ENCODE measurements at regions not wholly inside any gene's neighbourhood (a gene's known extent, or its start where the extent isn't known, plus 50 kb on each side); places are given as distances from the start of the nearest gene placed in this dataset.

DNA sequence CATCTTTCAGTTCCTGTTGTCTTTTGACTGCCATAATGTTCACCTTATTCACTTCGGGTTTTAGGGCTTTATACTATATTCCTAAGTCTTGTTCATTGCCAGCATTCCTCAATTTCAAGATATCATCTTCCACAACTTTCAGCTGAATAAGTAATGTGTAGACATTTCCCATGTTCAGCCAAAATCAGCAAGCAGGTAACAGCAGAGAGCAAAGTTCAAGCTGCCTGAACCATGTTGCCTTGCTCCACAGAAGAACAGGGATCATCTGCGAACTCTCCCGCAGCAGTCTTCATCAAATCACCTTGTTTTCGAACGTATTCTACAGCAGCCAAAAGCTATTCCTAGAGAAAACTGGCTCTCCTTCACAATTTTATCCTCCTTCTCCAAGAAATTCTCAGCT lies 95.3 kb upstream of the CCDC112 start:
- no peaks in the 10 kb centered on the region for H3K27me3 ChIP-seq (ENCODE audit: control insufficient read depth, insufficient read depth, low read length)
- in situ Hi-C loops (cut with MboI; ENCODE audit: low sequenced_read_pairs): no loop called here
- H4K8ac ChIP-seq (ENCODE audit: low read depth in 2 of 2, low read length in 2 of 2): no peak overlapping the region
- ATAC-seq (ENCODE audit: low read depth) (no peak), DNase-seq (no peak)
- no peak overlapping the region for H2AK5ac ChIP-seq (ENCODE audit: low read depth, low read length)
- H3K9ac ChIP-seq (ENCODE audit: low read depth, low read length): no peak overlapping the region
- no peaks in the 10 kb centered on the region for H3K36me3 ChIP-seq (ENCODE audit: control insufficient read depth, insufficient read depth, low read length)
- H3K23ac ChIP-seq (ENCODE audit: low read depth, low read length): no peak overlapping the region
- no peak overlapping the region for H2BK20ac ChIP-seq (ENCODE audit: low read depth, low read length)
- H2BK5ac ChIP-seq (ENCODE audit: low read depth, low read length, poor library complexity, severe bottlenecking): no peak overlapping the region
- WGBS, 2 experiments (ENCODE audit: extremely low coverage in 2 of 2, insufficient read length in 1 of 2): 100% methylated on average over 3 of the region's 5 CpGs; no CpG with 5 or more reads in 1 of the 2 experiments
- H3K79me1 ChIP-seq (ENCODE audit: low read depth in 1 of 2, low read length in 2 of 2): no peaks in the 10 kb centered on the region
- TF ChIP-seq, protein P1, sequence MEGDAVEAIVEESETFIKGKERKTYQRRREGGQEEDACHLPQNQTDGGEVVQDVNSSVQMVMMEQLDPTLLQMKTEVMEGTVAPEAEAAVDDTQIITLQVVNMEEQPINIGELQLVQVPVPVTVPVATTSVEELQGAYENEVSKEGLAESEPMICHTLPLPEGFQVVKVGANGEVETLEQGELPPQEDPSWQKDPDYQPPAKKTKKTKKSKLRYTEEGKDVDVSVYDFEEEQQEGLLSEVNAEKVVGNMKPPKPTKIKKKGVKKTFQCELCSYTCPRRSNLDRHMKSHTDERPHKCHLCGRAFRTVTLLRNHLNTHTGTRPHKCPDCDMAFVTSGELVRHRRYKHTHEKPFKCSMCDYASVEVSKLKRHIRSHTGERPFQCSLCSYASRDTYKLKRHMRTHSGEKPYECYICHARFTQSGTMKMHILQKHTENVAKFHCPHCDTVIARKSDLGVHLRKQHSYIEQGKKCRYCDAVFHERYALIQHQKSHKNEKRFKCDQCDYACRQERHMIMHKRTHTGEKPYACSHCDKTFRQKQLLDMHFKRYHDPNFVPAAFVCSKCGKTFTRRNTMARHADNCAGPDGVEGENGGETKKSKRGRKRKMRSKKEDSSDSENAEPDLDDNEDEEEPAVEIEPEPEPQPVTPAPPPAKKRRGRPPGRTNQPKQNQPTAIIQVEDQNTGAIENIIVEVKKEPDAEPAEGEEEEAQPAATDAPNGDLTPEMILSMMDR (conservative IDR thresholded peaks at IDR 0.05; ENCODE audit: low read depth, low read length): no peak
- TF ChIP-seq POLR2A (IDR thresholded peaks at IDR 0.05; ENCODE audit: low read depth, low read length) (no peak), MAZ (IDR thresholded peaks at IDR 0.05; ENCODE audit: borderline replicate concordance, low read depth, low read length) (no peak)
- H3K4me1 ChIP-seq (ENCODE audit: control insufficient read depth, insufficient read depth, low read length): peaks cover 3% of the 10 kb centered on the region; the same call in 1 of the 2 replicates
- no peak overlapping the region for H3K4ac ChIP-seq (ENCODE audit: low read depth, low read length)
- H3K4me3 ChIP-seq (ENCODE audit: insufficient read depth, low read depth, low read length): no peak overlapping the region
- CTCF ChIA-PET: no interaction called here
- no peak overlapping the region for H4K91ac ChIP-seq (ENCODE audit: insufficient read depth, low read depth, low read length)
- H3K18ac ChIP-seq (ENCODE audit: low read depth, low read length): no peak overlapping the region
- dilution Hi-C loops (cut with HindIII; ENCODE audit: low sequenced_read_pairs, unreplicated experiment): no loop called here
- no peak overlapping the region for H3K14ac ChIP-seq (replicated peaks; ENCODE audit: low read depth, low read length)
- no peak overlapping the region for H4K5ac ChIP-seq (ENCODE audit: low read depth, low read length)
- no peak overlapping the region for H2AFZ ChIP-seq (replicated peaks; ENCODE audit: low read length, poor library complexity)
- no peaks in the 10 kb centered on the region for H3K9me1 ChIP-seq (ENCODE audit: insufficient read depth, low read length)
- no peak overlapping the region for H2BK15ac ChIP-seq (ENCODE audit: low read depth, low read length)
- no peak overlapping the region for H3K4me2 ChIP-seq (ENCODE audit: low read depth, low read length)
- H3K9me3 ChIP-seq (ENCODE audit: control insufficient read depth, insufficient read depth, low read length): no peaks in the 10 kb centered on the region
- no peak overlapping the region for H2BK120ac ChIP-seq (ENCODE audit: low read depth, low read length)
- H3K56ac ChIP-seq (ENCODE audit: extremely low read depth, insufficient read depth, low read length): no peak overlapping the region
- POLR2A ChIA-PET (ENCODE audit: unreplicated experiment): no interaction called here
- no TSS peak for BruUV-seq (replicated peaks)
- intact Hi-C loops (cut with micrococcal nuclease): no loop called here
- H2AK9ac ChIP-seq (replicated peaks; ENCODE audit: low read depth, low read length, poor library complexity): no peak overlapping the region
- H4K20me1 ChIP-seq (ENCODE audit: insufficient read depth, low read length): no peaks in the 10 kb centered on the region
- H3K27ac ChIP-seq (ENCODE audit: insufficient read depth, low read length): no peak overlapping the region

Measured in IMR-90 (cell line).